Ecto neural progenitor cell (in vitro differentiated cells): ENCODE measurements at regions not wholly inside any gene's neighbourhood (a gene's known extent, or its start where the extent isn't known, plus 50 kb on each side); places are given as distances from the start of the nearest gene placed in this dataset.

Source experiments
- DNase-seq: peaks from one replicate; pipeline ENCODE4 v3.0.0-alpha.2; 2018; ENCODE audit warnings: low spot score

GRCh38 chr2:196249171-196249570 is 77.8 kb upstream of the STK17B start:
- no peak for DNase-seq

GRCh38 chr2:196249860-196250259 is 78.5 kb upstream of the STK17B start:
- no peak for DNase-seq

- DNase-seq = no peak
Observed at GRCh38 chr2:196251132-196251531, 79.8 kb upstream of the STK17B start.

- DNase-seq = no peak
Observed at GRCh38 chr2:196252408-196253115, 81.2 kb upstream of the STK17B start.

- no peak for DNase-seq
Observed at GRCh38 chr2:196253116-196253480, 81.7 kb upstream of the STK17B start.

GRCh38 chr2:196256585-196256984 is 85.2 kb upstream of the STK17B start:
- DNase-seq = no peak

GRCh38 chr2:196257086-196257485 is 85.7 kb upstream of the STK17B start:
- DNase-seq = no peak

GRCh38 chr2:196258407-196258806 is 87.0 kb upstream of the STK17B start:
- no peak for DNase-seq

GRCh38 chr2:196259507-196260481 is 88.4 kb upstream of the STK17B start:
- DNase-seq = no peak

GRCh38 chr2:196260546-196260945 is 89.2 kb upstream of the STK17B start:
- DNase-seq = no peak

GRCh38 chr2:196262606-196263005 is 91.2 kb upstream of the STK17B start:
- no peak for DNase-seq

- DNase-seq = no peak
Observed at GRCh38 chr2:196263181-196263747, 91.9 kb upstream of the STK17B start.

- no peak for DNase-seq
Observed at GRCh38 chr2:196266351-196266750, 95.0 kb upstream of the STK17B start.

GRCh38 chr2:196266855-196267254 is 95.5 kb upstream of the STK17B start:
- DNase-seq = no peak

- no peak for DNase-seq
Observed at GRCh38 chr2:196268025-196268424, 96.6 kb upstream of the STK17B start.

GRCh38 chr2:196268538-196269338 is 97.4 kb upstream of the STK17B start:
- DNase-seq = no peak

GRCh38 chr2:196271795-196272194 is 100.4 kb upstream of the STK17B start:
- no peak for DNase-seq

- DNase-seq = no peak
Observed at GRCh38 chr2:196274387-196274809, 103.0 kb upstream of the STK17B start.

GRCh38 chr2:196275646-196276352 is 104.4 kb upstream of the STK17B start:
- no peak for DNase-seq

- no peak for DNase-seq
Observed at GRCh38 chr2:196276421-196276820, 105.0 kb upstream of the STK17B start.

GRCh38 chr2:196277002-196277401 is 105.6 kb upstream of the STK17B start:
- DNase-seq = no peak
